H1 (cell line): ENCODE measurements at regions not wholly inside any gene's neighbourhood (a gene's known extent, or its start where the extent isn't known, plus 50 kb on each side); places are given as distances from the start of the nearest gene placed in this dataset.

Experiments used
- CTCF ChIA-PET: fragments of 300-600 bp; sonication (Branson Sonifier 250); formaldehyde crosslinking; loops from one replicate; lab custom pipeline; 2021; ENCODE audit not compliant: partially characterized antibody; lab: Charles Lee
- POLR2A ChIA-PET: fragments of 300-600 bp; sonication (Branson Sonifier 250); formaldehyde crosslinking; loops from one replicate; lab custom pipeline; 2021; ENCODE audit warnings: inconsistent platforms; ENCODE audit not compliant: partially characterized antibody; lab: Charles Lee
- DNase-seq, 2 experiments: peaks; one replicate each; pipeline versions ENCODE4 v3.0.0 to v3.0.0-alpha.2; 2010 to 2022; ENCODE audit warnings: low spot score in 2 of 2, low read depth in 1 of 2, mixed read lengths in 1 of 2
- FAIRE-seq: peaks from 2 replicates; lab custom pipeline; 2011; peaks lifted over from hg19 to GRCh38; lab: Jason Lieb, UNC
- H2AFZ ChIP-seq: 2 replicates; pipeline ENCODE4 v1.8.1; 2012; ENCODE audit warnings: low read length, inconsistent platforms
- H2AK5ac ChIP-seq: 2 replicates; pipeline ENCODE4 v1.6.1; 2013; ENCODE audit warnings: low read depth, low read length
- H2BK120ac ChIP-seq: replicated peaks from 2 replicates; pipeline ENCODE3; 2013; ENCODE audit warnings: low read depth, low read length, inconsistent platforms
- H2BK12ac ChIP-seq: 2 replicates; pipeline ENCODE4 v1.6.1; 2013; ENCODE audit warnings: low read depth, low read length
- H2BK15ac ChIP-seq: 2 replicates; pipeline ENCODE4 v1.6.1; 2013; ENCODE audit warnings: low read length
- H2BK20ac ChIP-seq: 2 replicates; pipeline ENCODE4 v1.6.1; 2013; ENCODE audit warnings: low read length
- H2BK5ac ChIP-seq: 2 replicates; pipeline ENCODE4 v1.6.1; 2013; ENCODE audit warnings: low read depth, low read length
- H3K14ac ChIP-seq: 2 replicates; pipeline ENCODE4 v1.6.1; 2013; ENCODE audit warnings: inconsistent platforms; ENCODE audit not compliant: insufficient read length
- H3K18ac ChIP-seq: 2 replicates; pipeline ENCODE4 v1.6.1; 2013; ENCODE audit warnings: low read length; ENCODE audit errors: extremely low read depth
- H3K23ac ChIP-seq: 2 replicates; pipeline ENCODE4 v1.6.1; 2013; ENCODE audit warnings: inconsistent platforms; ENCODE audit not compliant: insufficient read length
- H3K23me2 ChIP-seq: 2 replicates; pipeline ENCODE4 v1.6.1; 2013; ENCODE audit warnings: low read depth, low read length
- H3K27ac ChIP-seq: 2 replicates; pipeline ENCODE4 v1.6.1; 2011; ENCODE audit warnings: low read depth, low read length, inconsistent platforms
- H3K27me3 ChIP-seq, 4 experiments: replicated peaks in 1 of 4; 1 replicate in 1 of 4; 2 replicates in 3 of 4; pipeline versions ENCODE4 v1.6.1 to v1.8.1; 2011 to 2013; ENCODE audit warnings: low read length in 3 of 4, mild to moderate bottlenecking in 3 of 4, inconsistent platforms in 2 of 4, mixed read lengths in 2 of 4, moderate library complexity in 1 of 4; ENCODE audit not compliant: control insufficient read depth in 3 of 4, insufficient read depth in 3 of 4; ENCODE audit errors: extremely low read depth in 1 of 4
- H3K36me3 ChIP-seq, 4 experiments: 2 replicates each; pipeline versions ENCODE4 v1.6.1 to v1.8.1; 2011 to 2013; ENCODE audit warnings: mild to moderate bottlenecking in 4 of 4, low read length in 3 of 4, moderate library complexity in 2 of 4, control low read depth in 1 of 4, inconsistent platforms in 1 of 4; ENCODE audit not compliant: insufficient read depth in 4 of 4, control insufficient read depth in 2 of 4
- H3K4ac ChIP-seq: replicated peaks from 2 replicates; pipeline ENCODE3; 2013; ENCODE audit warnings: low read length, low read depth, mixed read lengths, inconsistent platforms; ENCODE audit not compliant: insufficient read length
- H3K4me1 ChIP-seq, 4 experiments: replicated peaks in 1 of 4; 1 replicate in 1 of 4; 2 replicates in 3 of 4; pipeline versions ENCODE4 v1.6.1 to v1.8.1; 2011 to 2013; ENCODE audit warnings: low read length in 3 of 4, inconsistent platforms in 2 of 4, mixed read lengths in 1 of 4; ENCODE audit not compliant: insufficient read depth in 4 of 4, control insufficient read depth in 3 of 4
- H3K4me2 ChIP-seq, 2 experiments: 2 replicates each; pipeline versions ENCODE4 v1.6.1 to v1.8.1; 2011 to 2013; ENCODE audit warnings: low read depth in 2 of 2, low read length in 2 of 2, control low read depth in 1 of 2, inconsistent platforms in 1 of 2, mild to moderate bottlenecking in 1 of 2; ENCODE audit not compliant: insufficient read depth in 1 of 2
- H3K4me3 ChIP-seq, 4 experiments: fragments of 200-600, 300-600 bp in 1 of 4; sonication (generic), shearing (Covaris generic), sonication (Bioruptor Twin) in 1 of 4; 2 replicates each; pipeline versions ENCODE4 v1.5.1 to v1.8.1; 2011 to 2016; ENCODE audit warnings: low read length in 4 of 4, low read depth in 3 of 4, control low read depth in 2 of 4, inconsistent platforms in 2 of 4, mild to moderate bottlenecking in 2 of 4, mixed read lengths in 1 of 4, moderate library complexity in 1 of 4; ENCODE audit not compliant: insufficient read depth in 2 of 4; ENCODE audit errors: extremely low read depth in 1 of 4
- H3K56ac ChIP-seq: replicated peaks from 2 replicates; pipeline ENCODE3; 2013; ENCODE audit warnings: low read depth, mild to moderate bottlenecking, mixed read lengths, low read length, inconsistent platforms; ENCODE audit not compliant: insufficient read length
- H3K79me1 ChIP-seq: 2 replicates; pipeline ENCODE4 v1.6.1; 2013; ENCODE audit warnings: low read depth, low read length, control low read depth
- H3K79me2 ChIP-seq, 2 experiments: 2 replicates each; pipeline versions ENCODE4 v1.6.1 to v1.8.1; 2012 to 2013; ENCODE audit warnings: low read length in 2 of 2, mild to moderate bottlenecking in 2 of 2, inconsistent platforms in 1 of 2; ENCODE audit not compliant: insufficient read depth in 2 of 2, control insufficient read depth in 1 of 2
- H3K9ac ChIP-seq, 4 experiments: replicated peaks in 1 of 4; 1 replicate in 1 of 4; 2 replicates in 3 of 4; pipeline versions ENCODE4 v1.6.1 to v1.8.1; 2011 to 2013; ENCODE audit warnings: low read depth in 3 of 4, low read length in 3 of 4, control low read depth in 2 of 4, mild to moderate bottlenecking in 2 of 4, moderate library complexity in 2 of 4, inconsistent platforms in 1 of 4; ENCODE audit errors: extremely low read depth in 1 of 4
- H3K9me3 ChIP-seq, 2 experiments: 2 replicates each; pipeline versions ENCODE4 v1.6.1 to v1.8.1; 2012 to 2013; ENCODE audit warnings: mild to moderate bottlenecking in 2 of 2, moderate library complexity in 2 of 2, control low read depth in 1 of 2, inconsistent platforms in 1 of 2, low read depth in 1 of 2, low read length in 1 of 2, mixed read lengths in 1 of 2; ENCODE audit not compliant: insufficient read depth in 2 of 2
- H4K20me1 ChIP-seq, 2 experiments: replicated peaks in 1 of 2; 2 replicates each; pipeline versions ENCODE3 to v1.8.1; 2011 to 2013; ENCODE audit warnings: inconsistent platforms in 2 of 2, low read length in 2 of 2, mild to moderate bottlenecking in 1 of 2; ENCODE audit not compliant: insufficient read depth in 2 of 2, control insufficient read depth in 1 of 2
- H4K5ac ChIP-seq: 2 replicates; pipeline ENCODE4 v1.6.1; 2013; ENCODE audit warnings: low read length, low read depth, mixed read lengths, inconsistent platforms; ENCODE audit not compliant: insufficient read length
- H4K8ac ChIP-seq: 2 replicates; pipeline ENCODE4 v1.8.0; 2013; ENCODE audit warnings: mild to moderate bottlenecking, moderate library complexity, low read length, inconsistent platforms; ENCODE audit not compliant: insufficient read depth; ENCODE audit errors: extremely low read depth
- H4K91ac ChIP-seq: replicated peaks from 2 replicates; pipeline ENCODE3; 2013; ENCODE audit warnings: low read length, mixed read lengths, inconsistent platforms; ENCODE audit not compliant: insufficient read length
- HDAC6 ChIP-seq: IDR thresholded peaks from one replicate; pipeline ENCODE4 v1.7.1; 2012; ENCODE audit warnings: low read depth, mild to moderate bottlenecking, inconsistent platforms, low read length, moderate library complexity
- RAD21 ChIP-seq, 2 experiments: IDR thresholded peaks in 1 of 2; conservative IDR thresholded peaks in 1 of 2; 2 replicates each; pipeline ENCODE4 v1.6.1; 2011; ENCODE audit warnings: low read depth in 2 of 2, low read length in 2 of 2, improper control_type of control experiment in 1 of 2, inconsistent platforms in 1 of 2, mild to moderate bottlenecking in 1 of 2, moderate library complexity in 1 of 2
- WGBS, 2 experiments: shearing (Covaris generic) in 1 of 2; methylation state at CpG; one replicate each; pipeline versions ENCODE4 v1.1.6 to v1.1.7; 2013 to 2015; ENCODE audit warnings: low lambda C conversion rate in 2 of 2, mixed read lengths in 2 of 2, inconsistent platforms in 1 of 2, low coverage in 1 of 2, missing lambda C conversion rate in 1 of 2; ENCODE audit not compliant: insufficient replicate concordance in 2 of 2, insufficient coverage in 1 of 2, insufficient read length in 1 of 2; ENCODE audit errors: extremely low coverage in 1 of 2, missing lambda C conversion rate in 1 of 2; 5-methylcytosine and 5-hydroxymethylcytosine counted together
- TF ChIP-seq, protein P1 (sequence below): IDR thresholded peaks from 2 replicates; pipeline ENCODE4 v1.6.1; 2012; ENCODE audit warnings: inconsistent platforms

DNA sequence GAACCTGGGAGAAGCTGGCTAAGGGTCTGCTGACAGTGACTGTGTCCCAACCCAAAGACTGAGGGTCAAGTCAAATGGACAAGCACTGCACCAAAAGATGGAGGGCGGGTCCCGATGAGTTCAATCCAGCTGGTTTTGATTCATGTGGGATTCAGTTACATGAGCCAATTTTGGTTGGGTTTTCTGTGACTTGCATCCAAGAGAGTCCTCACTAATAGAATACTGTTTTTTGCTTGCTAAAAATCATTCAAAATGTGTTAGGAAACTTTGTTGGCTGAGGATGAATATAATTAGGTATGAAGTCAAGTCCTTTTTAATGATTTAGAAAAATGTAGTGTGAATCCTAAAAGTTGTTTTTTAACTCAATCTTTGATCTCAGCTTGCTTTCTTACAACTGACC is 323.8 kb upstream of the NOX3 start:
- no peak overlapping the region for H3K4me3 ChIP-seq
- no peaks in the 10 kb centered on the region for H3K79me1 ChIP-seq
- no peak overlapping the region for H3K4ac ChIP-seq
- no peak overlapping the region for H4K8ac ChIP-seq
- no peak for DNase-seq
- no peaks in the 10 kb centered on the region for H4K20me1 ChIP-seq
- no peak overlapping the region for H3K27ac ChIP-seq
- H3K27me3 ChIP-seq: no peaks in the 10 kb centered on the region
- no peaks in the 10 kb centered on the region for H3K79me2 ChIP-seq
- no peak overlapping the region for H3K23ac ChIP-seq
- no peak overlapping the region for H3K4me2 ChIP-seq
- no peak overlapping the region for H2BK120ac ChIP-seq
- H3K9ac ChIP-seq: no peak overlapping the region
- H4K91ac ChIP-seq: no peak overlapping the region
- H2BK15ac ChIP-seq: no peak overlapping the region
- POLR2A ChIA-PET: no interaction called here
- FAIRE-seq: no peak
- no peak overlapping the region for H4K5ac ChIP-seq
- 100% methylated on average over 2 of the region's 2 CpGs; no CpG with 5 or more reads in 1 of the 2 experiments for WGBS, 2 experiments
- H3K18ac ChIP-seq: no peak overlapping the region
- no peaks in the 10 kb centered on the region for H3K23me2 ChIP-seq
- H3K14ac ChIP-seq: no peak overlapping the region
- H3K9me3 ChIP-seq: no peaks in the 10 kb centered on the region
- H3K4me1 ChIP-seq: no peaks in the 10 kb centered on the region
- H2BK12ac ChIP-seq: no peak overlapping the region
- H2AK5ac ChIP-seq: no peak overlapping the region
- CTCF ChIA-PET: no interaction called here
- no peak overlapping the region for H2BK5ac ChIP-seq
- H3K36me3 ChIP-seq: no peaks in the 10 kb centered on the region
- no peak overlapping the region for H2AFZ ChIP-seq
- H3K56ac ChIP-seq: no peak overlapping the region
- no peak overlapping the region for H2BK20ac ChIP-seq
- TF ChIP-seq HDAC6 (no peak), RAD21 (IDR thresholded peaks at IDR 0.05 in 1 of 2, conservative IDR thresholded peaks at IDR 0.05 in 1 of 2; ENCODE audit: low read depth in 2 of 2, low read length in 2 of 2) (no peak)
- TF ChIP-seq, protein P1, sequence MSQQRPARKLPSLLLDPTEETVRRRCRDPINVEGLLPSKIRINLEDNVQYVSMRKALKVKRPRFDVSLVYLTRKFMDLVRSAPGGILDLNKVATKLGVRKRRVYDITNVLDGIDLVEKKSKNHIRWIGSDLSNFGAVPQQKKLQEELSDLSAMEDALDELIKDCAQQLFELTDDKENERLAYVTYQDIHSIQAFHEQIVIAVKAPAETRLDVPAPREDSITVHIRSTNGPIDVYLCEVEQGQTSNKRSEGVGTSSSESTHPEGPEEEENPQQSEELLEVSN: no peak
